GM19397 (cell line): ENCODE measurements at regions not wholly inside any gene's neighbourhood (a gene's known extent, or its start where the extent isn't known, plus 50 kb on each side); places are given as distances from the start of the nearest gene placed in this dataset.
"Not testable (repeated sequence)": the region's sequence is repeated elsewhere in the genome, so short reads cannot be mapped to it uniquely, and the experiment has no call there.

ENCODE experiments used
- ATAC-seq: cut with Tn5 transposase; IDR thresholded peaks from one replicate; pipeline ENCODE4 v1.9.1; 2021; ENCODE audit warnings: mild to moderate bottlenecking, moderate library complexity; ENCODE audit not compliant: unreplicated experiment

DNA sequence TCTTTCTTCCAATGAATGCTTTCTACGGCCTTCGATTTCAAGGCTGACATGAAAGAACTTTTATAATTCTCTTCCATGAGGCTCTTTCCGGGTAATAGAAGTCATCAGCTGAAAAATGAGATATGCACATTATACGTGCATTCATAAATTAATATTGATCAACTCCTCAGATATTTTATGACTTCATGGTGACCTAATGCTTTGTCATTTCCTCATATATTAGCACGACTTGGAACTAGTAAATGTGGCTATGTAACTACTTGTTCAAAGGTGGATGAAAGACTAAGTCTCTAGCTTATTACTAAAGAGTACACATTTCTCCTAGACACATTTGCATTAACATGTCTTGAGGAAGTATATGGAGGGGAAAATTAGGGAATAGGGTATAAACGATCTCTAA, 168.8 kb downstream of the HDGFL1 start:
- ATAC-seq, result no peak

DNA sequence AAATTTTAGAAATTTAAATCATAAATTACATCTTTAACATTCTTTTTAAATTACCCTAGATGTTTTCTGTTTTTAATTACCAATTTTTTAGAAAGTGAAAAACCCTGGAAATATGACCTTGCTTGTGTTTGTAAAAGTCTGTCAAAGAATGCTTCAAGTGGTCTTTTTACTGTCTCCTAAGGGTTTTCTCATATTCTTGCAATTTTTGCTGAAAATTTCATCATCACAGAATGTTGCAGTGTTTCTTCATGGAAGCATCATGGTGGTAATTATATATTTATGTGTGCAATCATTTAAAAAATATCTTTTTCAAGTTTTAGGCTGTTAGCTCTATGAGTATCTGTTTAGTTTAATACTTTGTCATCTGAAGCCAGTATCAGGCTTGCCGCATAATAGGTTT, 178.2 kb downstream of the HDGFL1 start:
- no peak for ATAC-seq

DNA sequence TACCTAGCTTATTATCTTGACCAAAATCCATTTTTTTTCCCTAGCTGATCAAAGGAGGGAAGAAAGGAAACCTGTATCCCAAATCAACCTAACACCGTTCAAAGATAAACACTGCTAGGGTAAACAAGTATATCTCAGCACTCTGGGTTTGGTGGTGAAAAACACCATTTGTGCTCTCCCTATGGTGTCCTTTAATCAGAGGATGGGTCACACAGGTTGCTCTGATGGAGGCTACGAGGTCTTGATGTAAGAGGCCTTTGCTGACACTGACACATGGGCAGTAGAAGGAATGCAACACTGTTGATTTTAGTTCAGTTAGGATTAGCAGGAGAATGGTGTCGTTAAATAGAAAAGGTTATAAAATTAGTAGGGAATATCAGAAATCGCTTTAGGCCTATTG, 179.3 kb downstream of the HDGFL1 start:
- ATAC-seq, result no peak

DNA sequence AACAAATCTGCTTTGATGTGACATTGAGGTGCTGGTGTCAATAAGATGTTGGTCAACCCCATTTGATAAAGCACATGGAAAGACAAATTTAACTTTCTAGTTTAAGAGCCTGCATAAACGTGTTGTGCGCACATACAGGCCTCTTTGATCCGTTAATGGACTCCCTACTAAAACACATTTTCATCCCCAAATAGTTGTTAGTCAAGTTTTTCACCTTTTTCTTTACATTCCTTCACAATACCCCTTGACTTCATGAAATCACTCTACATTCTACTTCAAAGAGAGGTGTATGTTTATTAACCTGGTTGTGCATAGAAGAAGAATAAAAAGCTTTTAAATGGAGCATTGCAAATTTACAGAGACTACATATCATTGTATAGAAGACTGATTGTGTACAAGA, 180.3 kb downstream of the HDGFL1 start:
- ATAC-seq, result no peak

DNA sequence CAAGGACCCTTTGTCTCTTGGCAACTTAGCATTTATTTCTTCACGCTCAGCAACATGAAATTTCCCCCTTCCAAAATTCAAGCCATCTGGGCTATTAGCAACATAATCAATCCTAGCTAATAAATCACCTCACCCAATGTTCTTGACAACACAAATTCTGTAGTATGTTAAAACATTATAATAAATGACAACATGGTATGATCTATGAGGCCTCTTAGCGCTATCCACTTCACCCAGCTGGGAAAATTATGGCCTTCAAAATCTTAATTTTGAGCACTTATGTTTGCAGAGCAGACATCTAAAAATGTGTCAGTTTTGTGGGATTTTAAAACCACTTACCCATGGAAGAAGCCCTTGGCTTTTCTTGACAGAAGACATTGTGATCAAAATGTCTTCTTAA, 181.9 kb downstream of the HDGFL1 start:
- ATAC-seq, result no peak

DNA sequence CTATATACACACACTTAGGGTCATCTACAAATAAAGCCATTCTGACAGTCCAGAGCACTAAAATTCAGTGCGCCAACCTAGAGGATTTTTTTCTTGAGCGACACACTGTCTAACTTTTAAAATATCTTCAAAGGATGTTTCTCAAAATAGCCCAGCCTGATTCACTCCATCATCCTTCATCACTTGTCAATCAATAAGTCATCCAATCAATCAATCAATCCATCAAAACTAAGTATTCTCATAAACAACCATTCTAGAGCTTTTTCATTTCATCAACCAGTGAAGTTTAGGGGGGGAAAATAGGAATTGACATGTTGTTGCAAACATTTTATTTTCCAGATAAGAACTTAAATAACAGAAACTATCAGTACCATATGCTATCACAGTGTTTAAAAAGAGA, 183.2 kb downstream of the HDGFL1 start:
- no peak for ATAC-seq

DNA sequence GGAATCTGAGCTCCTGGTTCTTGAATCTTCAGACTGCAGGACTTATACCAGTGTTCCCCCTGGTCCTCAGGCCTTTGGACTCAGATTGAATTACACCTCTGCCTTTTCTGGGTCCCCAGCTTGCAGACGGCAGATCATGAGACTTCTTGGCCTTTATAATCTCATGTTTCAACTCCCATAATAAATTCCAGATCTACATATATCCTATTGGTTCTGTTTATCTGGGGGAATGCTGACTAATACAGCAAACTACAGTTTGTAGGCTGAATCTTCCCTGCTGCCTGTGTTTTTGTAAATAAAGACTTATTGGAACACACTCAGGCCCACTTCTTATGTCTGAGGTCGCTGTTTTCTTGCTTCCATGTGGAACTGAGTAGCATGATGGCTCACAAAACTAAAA, 184.7 kb downstream of the HDGFL1 start:
- ATAC-seq, result no peak

DNA sequence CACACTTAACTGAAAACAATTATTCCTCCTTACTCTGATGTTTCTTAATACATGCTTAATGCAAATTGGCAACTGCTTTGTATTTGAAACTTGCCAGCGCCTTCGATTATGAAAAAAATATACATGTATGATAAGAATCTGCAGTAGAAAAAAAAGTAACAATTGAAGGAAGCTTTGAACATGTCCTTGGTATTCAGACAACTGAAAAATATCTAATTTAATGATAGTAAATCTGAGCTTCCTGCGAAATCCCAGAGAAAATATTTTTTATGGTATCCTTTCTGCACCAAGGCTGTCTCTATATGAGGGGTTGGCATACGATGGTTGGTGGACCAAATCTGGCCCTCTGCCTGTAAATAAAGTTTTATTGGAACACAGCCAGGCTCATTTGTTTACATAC, 186.2 kb downstream of the HDGFL1 start:
- ATAC-seq, result no peak

DNA sequence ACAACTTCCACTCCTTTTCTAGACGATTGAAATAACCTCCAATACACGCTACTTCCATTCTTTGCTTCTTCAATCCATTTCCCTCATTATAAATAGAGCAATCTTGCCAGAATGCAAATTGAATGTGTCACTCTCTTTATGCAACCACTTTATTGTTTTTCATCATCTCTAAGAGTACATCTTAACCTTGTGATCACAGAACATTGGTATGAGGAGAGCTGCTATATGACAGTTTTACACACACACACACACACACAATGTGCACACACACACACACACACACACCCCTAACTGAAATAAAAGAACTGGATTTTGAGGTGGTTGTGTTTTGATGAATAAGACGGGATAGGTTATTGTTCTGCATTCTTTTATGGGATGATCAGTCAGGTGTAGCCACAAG, 187.0 kb downstream of the HDGFL1 start:
- ATAC-seq, result no peak

DNA sequence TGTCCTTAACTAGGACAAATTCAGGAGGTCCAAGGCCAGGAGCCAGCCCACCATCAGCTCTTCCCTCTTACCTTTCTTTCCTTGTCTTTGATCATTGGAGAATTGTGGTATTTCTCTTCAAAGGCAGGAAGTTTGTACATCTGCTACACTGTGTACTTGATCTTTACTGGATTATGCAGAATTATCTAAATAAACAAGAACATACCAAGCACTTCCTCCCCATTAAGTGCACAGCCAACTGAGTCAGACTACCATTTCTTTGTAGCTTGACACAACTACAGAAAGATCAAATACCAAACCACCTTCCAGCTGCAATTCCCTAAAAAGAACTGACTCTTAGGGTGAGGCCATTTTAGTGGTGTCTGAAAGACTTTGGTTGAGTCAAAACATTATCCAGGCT, 195.1 kb downstream of the HDGFL1 start:
- ATAC-seq, result no peak

DNA sequence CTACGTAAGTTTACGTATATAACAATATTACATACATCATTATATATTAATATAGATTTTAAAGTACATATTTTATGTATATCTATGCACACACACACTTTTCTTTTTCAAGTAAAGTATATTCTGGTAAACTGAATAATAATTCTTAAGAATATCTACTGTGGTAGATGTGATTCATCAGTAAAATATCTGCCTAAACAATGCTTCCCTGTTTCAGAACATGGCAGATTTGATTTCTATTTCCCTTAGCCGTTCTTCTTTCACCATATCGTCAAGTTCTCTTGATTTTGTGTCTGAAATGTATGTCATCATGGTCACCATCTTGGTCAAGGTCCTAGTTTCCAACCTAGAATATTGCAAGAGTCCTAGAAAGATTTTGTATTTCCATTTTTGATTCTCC, 195.6 kb downstream of the HDGFL1 start:
- no peak for ATAC-seq

DNA sequence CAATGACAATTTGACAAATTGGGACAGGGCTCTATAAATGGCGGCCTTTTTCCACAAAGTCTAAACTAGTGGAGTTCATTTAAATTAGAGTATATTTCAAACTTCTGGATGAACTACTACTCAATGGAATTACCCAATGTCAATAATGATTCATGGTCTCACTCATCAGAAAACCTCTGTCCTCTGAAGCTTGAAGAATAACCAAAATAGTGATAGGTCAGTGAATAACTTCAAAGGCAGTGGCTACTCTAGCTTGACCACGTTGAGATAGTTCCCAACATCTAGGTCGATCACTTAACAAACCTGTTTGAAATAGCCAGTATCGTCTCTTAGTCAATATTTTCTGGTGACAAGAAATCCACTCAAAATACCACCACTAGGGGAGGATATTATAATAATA, 197.6 kb downstream of the HDGFL1 start:
- no peak for ATAC-seq

DNA sequence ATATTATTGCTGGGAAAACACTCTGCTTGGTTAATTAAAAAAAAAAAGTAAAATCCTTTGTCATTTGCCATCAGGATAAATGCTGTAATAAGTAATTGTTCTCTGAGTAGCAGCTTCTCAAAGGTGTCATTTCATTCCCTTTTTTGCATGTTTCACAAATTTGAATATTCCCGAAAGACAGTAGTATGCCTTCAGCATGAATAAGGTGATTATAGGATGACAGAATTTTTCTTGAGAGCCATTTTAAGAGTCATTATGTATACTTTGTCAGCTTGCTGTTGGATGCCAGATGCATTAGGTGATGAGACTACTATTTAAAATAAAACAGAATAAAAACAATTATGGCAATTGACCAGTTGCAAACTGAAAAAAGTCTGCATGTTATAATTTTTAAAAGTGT, 200.7 kb downstream of the HDGFL1 start:
- ATAC-seq, result no peak

DNA sequence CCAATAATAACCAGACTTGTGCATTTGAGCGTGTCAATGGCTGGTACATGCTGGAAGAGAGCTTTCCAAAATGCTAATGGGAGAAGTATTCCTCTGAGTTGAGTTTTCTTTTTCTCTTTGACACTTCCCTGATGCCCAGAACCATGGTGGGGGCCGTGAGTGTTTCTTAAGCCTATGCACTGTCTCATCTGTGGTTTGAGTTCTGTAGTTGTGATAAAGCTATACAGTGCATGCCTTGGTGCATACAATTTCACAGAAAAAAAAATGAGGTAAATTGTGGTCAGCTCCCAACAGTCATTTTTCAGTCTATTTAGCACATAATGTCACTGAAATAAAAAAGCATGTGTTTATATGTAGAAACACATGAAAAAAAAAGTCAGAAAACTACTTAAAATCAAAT, 204.8 kb downstream of the HDGFL1 start:
- ATAC-seq, result no peak

DNA sequence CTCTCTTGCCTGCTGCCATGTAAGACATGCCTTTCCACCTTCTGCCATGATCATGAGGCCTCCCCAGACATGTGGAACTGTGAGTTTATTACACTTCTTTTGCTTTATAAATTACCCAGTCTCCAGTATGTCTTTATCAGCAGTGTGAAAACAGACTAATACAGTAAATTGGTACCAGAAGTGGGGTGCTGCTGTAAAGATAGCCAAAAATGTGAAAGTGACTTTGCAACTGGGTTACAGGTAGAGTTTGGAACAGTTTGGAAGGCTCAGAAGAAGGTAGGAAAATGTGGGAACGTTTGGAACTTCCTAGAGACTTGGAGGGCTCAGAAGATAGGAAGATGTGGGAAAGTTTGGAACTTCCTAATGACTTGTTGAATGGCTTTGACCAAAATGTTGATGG, 209.1 kb downstream of the HDGFL1 start:
- ATAC-seq, result not testable (repeated sequence)

DNA sequence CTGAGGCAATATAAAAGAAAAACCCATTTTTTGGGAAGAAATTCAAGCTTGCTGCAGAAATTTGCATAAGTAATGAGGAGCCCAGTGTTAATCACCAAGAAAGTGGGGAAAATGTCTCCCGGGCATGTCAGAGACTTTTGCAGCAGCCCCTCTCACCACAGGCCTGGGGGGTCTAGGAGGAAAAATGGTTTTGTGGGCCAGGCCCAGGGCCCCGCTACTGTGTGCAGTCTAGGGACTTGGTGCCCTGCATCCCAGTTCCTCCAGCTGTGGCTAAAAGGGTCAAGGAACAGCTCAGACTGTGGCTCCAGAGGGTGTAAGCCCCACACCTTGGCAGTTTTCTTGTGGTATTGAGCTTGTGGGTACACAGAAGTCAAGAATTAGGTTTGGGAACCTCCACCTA, 209.7 kb downstream of the HDGFL1 start:
- ATAC-seq, result no peak

DNA sequence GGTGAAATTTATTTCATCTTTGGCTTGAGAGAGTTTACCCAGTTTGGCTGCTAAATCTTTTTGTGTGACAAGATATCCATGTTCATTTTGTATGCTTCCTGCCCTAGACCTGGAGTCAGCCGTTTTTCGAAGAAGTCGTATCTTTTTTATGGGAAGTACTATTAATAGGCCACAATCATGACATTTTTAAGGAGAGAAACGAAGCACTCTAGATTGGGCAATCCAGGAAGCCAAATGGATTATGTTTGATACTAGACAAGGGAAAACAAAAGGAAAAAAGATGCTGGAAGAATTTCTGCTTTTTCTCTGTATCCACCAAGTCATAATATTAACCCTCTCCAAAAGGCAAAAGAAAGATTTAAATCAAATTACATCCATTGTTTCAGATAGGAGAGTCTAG, 214.6 kb downstream of the HDGFL1 start:
- no peak for ATAC-seq

DNA sequence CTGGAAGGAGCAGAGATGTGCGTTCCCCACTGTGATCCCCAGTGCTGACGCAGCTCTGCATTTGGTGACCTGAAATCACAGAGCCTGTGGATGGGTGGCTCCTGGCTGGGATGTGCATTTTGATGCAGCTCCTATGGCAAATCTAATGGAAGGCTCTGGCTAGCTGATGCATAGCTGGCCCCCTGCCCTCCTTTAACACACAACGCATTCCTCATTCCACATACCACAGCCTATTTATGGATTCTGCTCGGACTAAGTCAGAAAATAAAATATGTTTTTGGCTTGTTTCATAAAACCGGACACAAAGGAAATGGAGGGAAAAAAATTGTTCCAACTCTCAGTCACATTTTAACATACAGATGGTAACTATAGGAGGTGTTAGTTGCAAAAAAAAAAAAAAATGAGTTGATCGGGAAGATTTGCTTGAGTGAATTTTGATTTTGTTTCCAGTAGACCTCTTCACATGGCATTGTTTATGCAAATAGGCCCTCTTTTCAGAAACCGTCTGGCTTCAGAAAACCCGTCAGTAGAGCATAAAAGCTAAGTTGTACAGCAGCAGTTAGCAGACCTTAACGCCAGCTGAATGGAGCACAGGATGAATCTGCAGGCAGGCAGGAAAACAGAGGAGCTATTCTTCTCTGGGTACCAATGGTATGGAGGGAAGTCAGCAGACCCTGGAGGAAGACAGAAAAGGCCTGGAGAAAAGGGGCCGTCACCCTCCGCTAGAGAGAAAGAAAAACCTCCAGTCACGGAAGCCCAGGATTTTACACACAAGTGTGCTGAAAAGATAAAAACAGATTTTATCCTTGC, 215.4 kb downstream of the HDGFL1 start:
- ATAC-seq, result no peak

DNA sequence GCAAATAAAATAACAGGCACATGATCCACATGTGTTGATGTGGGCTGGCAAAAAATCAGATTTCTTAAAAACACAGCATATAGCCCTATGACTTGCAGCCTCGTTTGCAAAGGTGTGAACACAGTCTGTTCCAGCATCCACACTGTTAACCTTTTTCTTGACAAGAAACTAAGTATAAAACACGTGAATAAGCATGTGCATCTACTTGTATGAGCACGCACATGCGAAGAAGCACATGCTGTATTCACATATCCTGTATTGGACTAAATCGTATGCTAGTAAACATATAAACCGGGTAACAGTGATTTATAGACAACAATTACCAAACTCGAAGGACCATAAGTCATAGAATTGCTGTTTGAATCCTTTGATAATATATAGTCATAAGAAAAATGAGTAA, 218.7 kb downstream of the HDGFL1 start:
- no peak for ATAC-seq

DNA sequence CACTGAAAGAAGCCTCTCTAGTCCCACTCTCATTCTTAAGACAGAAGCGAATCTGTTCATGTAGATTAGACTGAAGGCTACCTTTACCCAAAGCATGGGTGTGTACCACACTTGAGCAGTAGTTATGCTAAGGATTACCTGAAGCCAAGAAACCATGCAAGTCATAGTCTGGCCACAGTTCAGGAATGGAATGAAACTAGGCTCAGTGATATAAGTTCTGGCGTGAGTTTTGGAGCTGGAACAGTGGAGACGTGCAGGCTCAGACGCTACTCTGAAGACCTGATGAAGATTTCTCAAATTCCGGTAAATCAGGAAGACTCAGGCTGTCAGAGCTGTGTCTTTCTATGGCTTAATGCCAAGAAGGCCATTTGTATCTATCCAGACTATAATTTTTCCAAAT, 219.9 kb downstream of the HDGFL1 start:
- no peak for ATAC-seq

DNA sequence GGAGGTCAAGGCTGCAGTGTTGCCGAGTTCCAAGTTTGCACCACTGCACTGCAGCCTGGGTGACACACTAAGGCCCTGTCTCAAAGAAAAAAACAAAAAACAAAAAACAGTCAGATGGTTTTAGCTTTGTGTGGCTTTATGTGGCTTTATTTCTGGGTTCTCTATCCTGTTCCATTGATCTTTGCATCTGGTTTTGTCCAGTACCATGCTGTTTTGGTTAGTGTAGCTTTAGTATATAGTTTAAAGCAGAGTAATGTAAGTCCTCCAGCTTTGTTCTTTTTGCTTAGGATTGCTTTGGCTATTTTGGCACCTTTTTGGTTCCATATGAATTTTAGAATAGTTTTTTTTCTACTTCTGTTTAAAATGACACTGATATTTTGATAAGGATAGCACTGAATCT, 225.5 kb downstream of the HDGFL1 start:
- no peak for ATAC-seq

DNA sequence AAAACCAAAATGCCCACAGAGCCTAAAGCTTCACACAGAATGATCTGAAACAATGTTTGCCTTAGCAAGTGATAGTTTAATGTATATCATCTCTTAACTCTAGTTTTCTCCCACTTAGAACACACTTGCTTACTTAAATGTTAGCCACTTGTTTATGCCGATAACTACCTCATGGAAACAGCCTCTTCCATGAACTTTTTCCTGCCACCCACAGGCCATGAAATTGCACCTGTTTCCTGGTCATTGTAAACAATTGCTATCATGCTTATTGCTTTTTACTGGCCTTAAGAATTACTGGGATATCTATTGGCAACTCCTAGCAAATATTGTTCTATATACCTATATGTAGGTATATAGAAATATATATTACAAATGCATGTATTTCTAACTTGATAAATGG, 231.1 kb downstream of the HDGFL1 start:
- no peak for ATAC-seq

DNA sequence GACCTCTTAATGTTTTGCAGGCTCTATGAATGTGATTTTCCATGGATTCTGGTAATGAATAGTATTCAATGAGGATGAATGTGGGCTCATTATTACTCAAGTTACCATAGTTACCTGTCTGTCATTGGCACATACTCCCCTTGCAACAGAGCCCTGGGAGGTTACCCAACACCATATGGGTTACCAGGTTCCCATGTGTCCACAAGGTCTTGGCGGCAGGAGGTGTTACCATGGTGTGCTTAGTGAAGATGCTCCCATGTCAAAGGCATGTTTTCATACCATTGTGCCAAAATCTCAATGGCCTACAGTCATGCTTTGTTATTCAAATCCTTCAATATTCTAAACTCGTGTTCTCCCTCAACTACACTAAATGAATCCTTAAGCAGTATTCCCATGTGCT, 232.5 kb downstream of the HDGFL1 start:
- no peak for ATAC-seq
